Type B pancreatic cell (in vitro differentiated cells): ENCODE measurements at regions not wholly inside any gene's neighbourhood (a gene's known extent, or its start where the extent isn't known, plus 50 kb on each side); places are given as distances from the start of the nearest gene placed in this dataset.

Experiments
- DNase-seq: peaks from one replicate; pipeline ENCODE4 v3.0.0; 2021; ENCODE audit warnings: mixed read lengths; ENCODE audit not compliant: unreplicated experiment; ENCODE audit errors: extremely low spot score
- H3K27ac Mint-ChIP-seq: 2 replicates; pipeline ENCODE4 v1.8.0; 2021; ENCODE audit warnings: mild to moderate bottlenecking, mixed read lengths
- H3K27me3 Mint-ChIP-seq: 2 replicates; pipeline ENCODE4 v1.8.0; 2021; ENCODE audit warnings: mixed read lengths
- H3K36me3 Mint-ChIP-seq: 2 replicates; pipeline ENCODE4 v1.8.0; 2021; ENCODE audit warnings: mixed read lengths
- H3K4me1 Mint-ChIP-seq: one replicate; pipeline ENCODE4 v1.8.0; 2021; ENCODE audit warnings: mixed read lengths; ENCODE audit not compliant: unreplicated experiment
- H3K4me3 Mint-ChIP-seq: 2 replicates; pipeline ENCODE4 v1.8.0; 2021; ENCODE audit warnings: mild to moderate bottlenecking, mixed read lengths
- H3K9me3 Mint-ChIP-seq: 2 replicates; pipeline ENCODE4 v1.8.0; 2021; ENCODE audit warnings: mixed read lengths
- CTCF ChIP-seq: fragments of 200-600 bp; sonication (generic); conservative IDR thresholded peaks from 2 replicates; pipeline ENCODE4 v1.5.0; 2021; ENCODE audit warnings: antibody characterized with exemption, mild to moderate bottlenecking

GRCh38 chr15:87154761-87155160, 1075.1 kb downstream of the AGBL1 start:
- Mint-ChIP-seq H3K27ac (no peak overlapping the region), H3K36me3 (no peaks in the 10 kb centered on the region), H3K27me3 (peaks cover 3% of the 10 kb centered on the region), H3K4me1 (no peaks in the 10 kb centered on the region), H3K4me3 (no peak overlapping the region), H3K9me3 (peaks cover 5% of the 10 kb centered on the region)
- no peak for TF ChIP-seq CTCF
- no peak for DNase-seq

GRCh38 chr15:87151202-87151748, 1071.6 kb downstream of the AGBL1 start:
- DNase-seq: no peak
- peaks cover 3% of the 10 kb centered on the region for H3K27me3 Mint-ChIP-seq
- H3K9me3 Mint-ChIP-seq: peaks cover 5% of the 10 kb centered on the region
- no peaks in the 10 kb centered on the region for H3K36me3 Mint-ChIP-seq
- no peak overlapping the region for H3K27ac Mint-ChIP-seq
- TF ChIP-seq CTCF: no peak
- no peak overlapping the region for H3K4me3 Mint-ChIP-seq
- no peaks in the 10 kb centered on the region for H3K4me1 Mint-ChIP-seq

GRCh38 chr15:87145696-87146095, 1066.0 kb downstream of the AGBL1 start:
- peaks cover 8% of the 10 kb centered on the region for H3K9me3 Mint-ChIP-seq
- no peaks in the 10 kb centered on the region for H3K4me1 Mint-ChIP-seq
- no peak overlapping the region for H3K4me3 Mint-ChIP-seq
- H3K36me3 Mint-ChIP-seq: no peaks in the 10 kb centered on the region
- no peak for TF ChIP-seq CTCF
- no peak overlapping the region for H3K27ac Mint-ChIP-seq
- DNase-seq: no peak
- peaks cover 3% of the 10 kb centered on the region for H3K27me3 Mint-ChIP-seq

- no peaks in the 10 kb centered on the region for H3K4me1 Mint-ChIP-seq
- TF ChIP-seq CTCF: no peak
- no peak overlapping the region for H3K27ac Mint-ChIP-seq
- H3K4me3 Mint-ChIP-seq: no peak overlapping the region
- no peaks in the 10 kb centered on the region for H3K36me3 Mint-ChIP-seq
- H3K27me3 Mint-ChIP-seq: peaks cover 3% of the 10 kb centered on the region
- no peak for DNase-seq
- peaks cover 8% of the 10 kb centered on the region for H3K9me3 Mint-ChIP-seq
Measured at GRCh38 chr15:87144775-87145174, 1065.1 kb downstream of the AGBL1 start.

GRCh38 chr15:87142096-87142495, 1062.4 kb downstream of the AGBL1 start:
- TF ChIP-seq CTCF: no peak
- no peak for DNase-seq
- no peaks in the 10 kb centered on the region for H3K36me3 Mint-ChIP-seq
- H3K27me3 Mint-ChIP-seq: peaks cover 3% of the 10 kb centered on the region
- H3K9me3 Mint-ChIP-seq: peaks cover 8% of the 10 kb centered on the region
- H3K27ac Mint-ChIP-seq: no peak overlapping the region
- H3K4me1 Mint-ChIP-seq: no peaks in the 10 kb centered on the region
- no peak overlapping the region for H3K4me3 Mint-ChIP-seq

GRCh38 chr15:87135109-87135508, 1055.4 kb downstream of the AGBL1 start:
- no peak overlapping the region for H3K4me3 Mint-ChIP-seq

More at GRCh38 chr15:87135109-87135508, 1055.4 kb downstream of the AGBL1 start:
- Mint-ChIP-seq H3K4me1 (no peaks in the 10 kb centered on the region), H3K36me3 (no peaks in the 10 kb centered on the region), H3K27ac (no peak overlapping the region), H3K9me3 (no peaks in the 10 kb centered on the region), H3K27me3 (no peaks in the 10 kb centered on the region)
- DNase-seq: no peak
- TF ChIP-seq CTCF: no peak
